ENCODE measurements at regions not wholly inside any gene's neighbourhood (a gene's known extent, or its start where the extent isn't known, plus 50 kb on each side); places are given as distances from the start of the nearest gene placed in this dataset.

- Histone ChIP-seq H3K27me3 (ENCODE audit: control insufficient read depth, insufficient read depth, low read length) (no peaks in the 10 kb centered on the region), H3K36me3 (ENCODE audit: control insufficient read depth, insufficient read depth, low read length) (no peaks in the 10 kb centered on the region), H3K9me3 (ENCODE audit: control insufficient read depth, insufficient read depth, low read depth, low read length) (no peaks in the 10 kb centered on the region), H3K4me1 (ENCODE audit: control insufficient read depth, insufficient read depth, low read length) (no peaks in the 10 kb centered on the region), H3K4me3 (ENCODE audit: low read depth in 2 of 2, low read length in 2 of 2) (no peak overlapping the region), H3K27ac (ENCODE audit: low read length) (no peak overlapping the region)
- ATAC-seq = no peak
- no peak for DNase-seq (ENCODE audit: low read depth, low spot score)
- ChIA-PET CTCF (no interaction called here), POLR2A (no interaction called here)
- in situ Hi-C loops (cut with HindIII; ENCODE audit: low pct_unique_long_range_greater_than_20kb, low sequenced_read_pairs) (no loop called here), intact Hi-C loops (cut with micrococcal nuclease; ENCODE audit: unreplicated experiment) (no loop called here)
- TF ChIP-seq TCF7L2 (IDR thresholded peaks at IDR 0.05; ENCODE audit: low read depth, low read length) (no peak), SIN3A (IDR thresholded peaks at IDR 0.05; ENCODE audit: borderline replicate concordance, insufficient read depth, low read depth, low read length) (no peak), CTCF (IDR thresholded peaks at IDR 0.05) (no peak), REST (IDR thresholded peaks at IDR 0.05; ENCODE audit: insufficient read depth in 1 of 2, low read depth in 2 of 2, low read length in 1 of 2) (no peak), POLR2AphosphoS5 (IDR thresholded peaks at IDR 0.05; ENCODE audit: low read depth, low read length) (no peak)
- no TSS peak for BruUV-seq (replicated peaks)
Observed at GRCh38 chr18:34467058-34467457, 242.3 kb upstream of the NOL4 start.

GRCh38 chr18:34480162-34480700 is 229.9 kb upstream of the DTNA start:
- intact Hi-C loops (cut with micrococcal nuclease; ENCODE audit: unreplicated experiment) = no loop called here
- H3K4me1 ChIP-seq (ENCODE audit: control insufficient read depth, insufficient read depth, low read length) = no peaks in the 10 kb centered on the region

More at GRCh38 chr18:34480162-34480700, 229.9 kb upstream of the DTNA start:
- Histone ChIP-seq H3K36me3 (ENCODE audit: control insufficient read depth, insufficient read depth, low read length) (no peaks in the 10 kb centered on the region), H3K9me3 (ENCODE audit: control insufficient read depth, insufficient read depth, low read depth, low read length) (no peaks in the 10 kb centered on the region), H3K4me3 (ENCODE audit: low read depth in 2 of 2, low read length in 2 of 2) (no peak overlapping the region), H3K27ac (ENCODE audit: low read length) (no peak overlapping the region), H3K27me3 (ENCODE audit: control insufficient read depth, insufficient read depth, low read length) (no peaks in the 10 kb centered on the region)
- BruUV-seq (replicated peaks) = no TSS peak
- POLR2A ChIA-PET = no interaction called here
- in situ Hi-C loops (cut with HindIII; ENCODE audit: low pct_unique_long_range_greater_than_20kb, low sequenced_read_pairs) = no loop called here
- no peak for DNase-seq (ENCODE audit: low read depth, low spot score)
- TF ChIP-seq CTCF (IDR thresholded peaks at IDR 0.05) (no peak), TCF7L2 (IDR thresholded peaks at IDR 0.05; ENCODE audit: low read depth, low read length) (no peak), REST (IDR thresholded peaks at IDR 0.05; ENCODE audit: insufficient read depth in 1 of 2, low read depth in 2 of 2, low read length in 1 of 2) (no peak), POLR2AphosphoS5 (IDR thresholded peaks at IDR 0.05; ENCODE audit: low read depth, low read length) (no peak), SIN3A (IDR thresholded peaks at IDR 0.05; ENCODE audit: borderline replicate concordance, insufficient read depth, low read depth, low read length) (no peak)
- CTCF ChIA-PET = interaction anchor here (0.7 kb wide), 1 partner anchor 1059 kb away, joined by 5 read pairs; no protein-coding TSS in a partner anchor
- no peak for ATAC-seq

Data from Panc1 (cell line).